ENCODE measurements at regions not wholly inside any gene's neighbourhood (a gene's known extent, or its start where the extent isn't known, plus 50 kb on each side); places are given as distances from the start of the nearest gene placed in this dataset.

GRCh38 chr7:73977619-73978618, 50.1 kb upstream of the ELN start (continued):
- TF ChIP-seq ZBTB43 (CRISPR knock-in tag; IDR thresholded peaks at IDR 0.05) (no peak), ELF4 (CRISPR knock-in tag; IDR thresholded peaks at IDR 0.05; ENCODE audit: low read depth) (no peak), TP53 (CRISPR knock-in tag; IDR thresholded peaks at IDR 0.05) (no peak), ZNF416 (CRISPR knock-in tag; IDR thresholded peaks at IDR 0.05) (no peak)
